GM12878 (cell line): ENCODE measurements at regions not wholly inside any gene's neighbourhood (a gene's known extent, or its start where the extent isn't known, plus 50 kb on each side); places are given as distances from the start of the nearest gene placed in this dataset.

Source experiments
- ATAC-seq: fragments of 200-7000 bp; cut with Tn5 transposase; 3 replicates; pipeline ENCODE4 v1.9.1; 2020; ENCODE audit warnings: mild to moderate bottlenecking, moderate library complexity
- BruUV-seq: library from RNA; stranded (reverse); fragments of 400-500 nt; replicated peaks from 2 replicates; lab custom pipeline; 2021; lab: Mats Ljungman, UMichigan
- CTCF ChIA-PET: fragments of 300-600 bp; sonication (Branson Sonifier 250); formaldehyde crosslinking; extraction: SDS; loops from one replicate; lab custom pipeline; 2021; ENCODE audit warnings: inconsistent platforms; lab: Yijun Ruan, JAX
- POLR2A ChIA-PET: fragments of 350-600 bp; formaldehyde crosslinking; extraction: SDS; loops from one replicate; lab custom pipeline; 2021; ENCODE audit warnings: inconsistent platforms; lab: Charles Lee
- RAD21 ChIA-PET: fragments of 300-600 bp; sonication (Branson Sonifier 250); formaldehyde crosslinking; loops from one replicate; lab custom pipeline; 2023; ENCODE audit warnings: antibody characterized with exemption; ENCODE audit not compliant: unreplicated experiment; lab: Charles Lee
- SMC1A ChIA-PET: fragments of 300-600 bp; sonication (Branson Sonifier 250); formaldehyde crosslinking; loops from one replicate; lab custom pipeline; 2023; ENCODE audit not compliant: unreplicated experiment, uncharacterized antibody; lab: Charles Lee
- DNase-seq: peaks from one replicate; pipeline ENCODE4 v3.0.0-alpha.2; 2011; ENCODE audit warnings: low read depth, low spot score
- FAIRE-seq: peaks from 3 replicates; lab custom pipeline; 2011; peaks lifted over from hg19 to GRCh38; lab: Jason Lieb, UNC
- H2AFZ ChIP-seq: 2 replicates; pipeline ENCODE4 v1.6.0; 2011; ENCODE audit warnings: low read depth, low read length, control low read depth; ENCODE audit not compliant: control insufficient read depth
- H3K27ac ChIP-seq: 2 replicates; pipeline ENCODE4 v1.5.1; 2011; ENCODE audit warnings: control low read depth; ENCODE audit not compliant: control insufficient read depth, insufficient read depth
- H3K27me3 ChIP-seq, 2 experiments: replicated peaks in 1 of 2; 2 replicates each; pipeline versions ENCODE4 v1.6.0 to v1.6.1; 2011; ENCODE audit warnings: low read length in 1 of 2; ENCODE audit not compliant: control insufficient read depth in 2 of 2, insufficient read depth in 2 of 2
- H3K36me3 ChIP-seq, 2 experiments: 2 replicates each; pipeline ENCODE4 v1.5.1; 2011; ENCODE audit warnings: low read length in 1 of 2; ENCODE audit not compliant: control insufficient read depth in 2 of 2, insufficient read depth in 2 of 2
- H3K4me1 ChIP-seq: 2 replicates; pipeline ENCODE4 v1.6.1; 2011; ENCODE audit warnings: mild to moderate bottlenecking, low read length, moderate library complexity, mixed read lengths; ENCODE audit not compliant: control insufficient read depth, insufficient read depth
- H3K4me2 ChIP-seq: 2 replicates; pipeline ENCODE4 v1.6.0; 2011; ENCODE audit warnings: control low read depth; ENCODE audit not compliant: control insufficient read depth, insufficient read depth
- H3K4me3 ChIP-seq: fragments of 200-600 bp; sonication (generic); 2 replicates; pipeline ENCODE4 v1.5.1; 2016
- H3K79me2 ChIP-seq: 2 replicates; pipeline ENCODE4 v1.6.0; 2011; ENCODE audit warnings: low read length; ENCODE audit not compliant: control insufficient read depth, insufficient read depth
- H3K9ac ChIP-seq: 2 replicates; pipeline ENCODE4 v1.8.0; 2011; ENCODE audit warnings: low read length, control low read depth, mixed read lengths; ENCODE audit not compliant: control insufficient read depth, insufficient read depth
- H3K9me3 ChIP-seq: replicated peaks from 3 replicates; pipeline ENCODE4 v1.5.1; 2011; ENCODE audit warnings: mild to moderate bottlenecking, low read length; ENCODE audit not compliant: control insufficient read depth, insufficient read depth
- H4K20me1 ChIP-seq: 2 replicates; pipeline ENCODE4 v1.6.0; 2011; ENCODE audit not compliant: control insufficient read depth, insufficient read depth
- HDAC6 ChIP-seq: fragments of 200-600 bp; sonication (generic); IDR thresholded peaks from one replicate; pipeline ENCODE4 v1.8.0; 2017; ENCODE audit warnings: antibody characterized with exemption; ENCODE audit not compliant: unreplicated experiment
- JUNB ChIP-seq: IDR thresholded peaks from 2 replicates; pipeline ENCODE4 v1.6.1; 2016; ENCODE audit warnings: antibody characterized with exemption, mild to moderate bottlenecking
- NR2C1 ChIP-seq: fragments of 450-650 bp; IDR thresholded peaks from 2 replicates; pipeline ENCODE4 v1.6.1; 2017; ENCODE audit warnings: antibody characterized with exemption, mild to moderate bottlenecking, moderate library complexity
- NR2F1 ChIP-seq: fragments of 450-650 bp; conservative IDR thresholded peaks from 2 replicates; pipeline ENCODE4 v1.6.1; 2017; ENCODE audit warnings: mild to moderate bottlenecking
- PML ChIP-seq: IDR thresholded peaks from 2 replicates; pipeline ENCODE4 v1.6.1; 2012; ENCODE audit warnings: low read length, inconsistent platforms
- RAD51 ChIP-seq: fragments of 450-650 bp; IDR thresholded peaks from 2 replicates; pipeline ENCODE4 v1.6.1; 2016; ENCODE audit warnings: moderate library complexity, mild to moderate bottlenecking, inconsistent platforms
- RFX5 ChIP-seq: IDR thresholded peaks from 2 replicates; pipeline ENCODE4 v1.6.1; 2011; ENCODE audit warnings: low read depth, low read length, improper control_type of control experiment
- SMAD1 ChIP-seq: fragments of 450-650 bp; IDR thresholded peaks from 2 replicates; pipeline ENCODE4 v1.6.1; 2018; ENCODE audit warnings: mild to moderate bottlenecking, low read depth; ENCODE audit not compliant: partially characterized antibody
- YY1 ChIP-seq: IDR thresholded peaks from 2 replicates; pipeline ENCODE4 v1.6.1; 2011; ENCODE audit warnings: low read depth, mild to moderate bottlenecking, low read length
- ZNF274 ChIP-seq: IDR thresholded peaks from one replicate; pipeline ENCODE4 v1.8.0; 2011; ENCODE audit not compliant: insufficient read length, insufficient read depth
- ZSCAN29 ChIP-seq: fragments of 450-650 bp; IDR thresholded peaks from 2 replicates; pipeline ENCODE4 v1.6.1; 2017; ENCODE audit warnings: mild to moderate bottlenecking, moderate library complexity
- WGBS: methylation state at CpG from one replicate; pipeline ENCODE4 v1.1.6; 2016; ENCODE audit warnings: low lambda C conversion rate; ENCODE audit not compliant: insufficient replicate concordance, insufficient coverage; ENCODE audit errors: missing lambda C conversion rate; 5-methylcytosine and 5-hydroxymethylcytosine counted together
- in situ Hi-C: fragments of 300-500 bp; cut with MboI; formaldehyde crosslinking; loops from 9 replicates; pipeline ENCODE4 v1.14.3; 2018; ENCODE audit warnings: mixed read lengths
- intact Hi-C: fragments of 100-400 bp; cut with micrococcal nuclease; formaldehyde crosslinking; loops from one replicate; pipeline ENCODE4 v1.14.2; 2022; ENCODE audit not compliant: unreplicated experiment
- TF ChIP-seq, protein P1 (sequence below): fragments of 450-650 bp; IDR thresholded peaks from 2 replicates; pipeline ENCODE4 v1.6.1; 2016; ENCODE audit warnings: mild to moderate bottlenecking, moderate library complexity, borderline replicate concordance
- TF ChIP-seq, protein P2 (sequence below): fragments of 450-650 bp; IDR thresholded peaks from 2 replicates; pipeline ENCODE4 v1.6.1; 2017; ENCODE audit warnings: borderline replicate concordance
- TF ChIP-seq, protein P3 (sequence below): fragments of 450-650 bp; conservative IDR thresholded peaks from 2 replicates; pipeline ENCODE4 v1.6.1; 2017; ENCODE audit warnings: mild to moderate bottlenecking, moderate library complexity
- TF ChIP-seq, protein P4 (sequence below): fragments of 450-650 bp; formaldehyde crosslinking; IDR thresholded peaks from 2 replicates; pipeline ENCODE4 v1.4.0; 2022; ENCODE audit warnings: mild to moderate bottlenecking, moderate library complexity
- TF ChIP-seq, protein P5 (sequence below): IDR thresholded peaks from 2 replicates; pipeline ENCODE4 v1.6.1; 2012; ENCODE audit warnings: low read depth, low read length, improper control_type of control experiment

DNA sequence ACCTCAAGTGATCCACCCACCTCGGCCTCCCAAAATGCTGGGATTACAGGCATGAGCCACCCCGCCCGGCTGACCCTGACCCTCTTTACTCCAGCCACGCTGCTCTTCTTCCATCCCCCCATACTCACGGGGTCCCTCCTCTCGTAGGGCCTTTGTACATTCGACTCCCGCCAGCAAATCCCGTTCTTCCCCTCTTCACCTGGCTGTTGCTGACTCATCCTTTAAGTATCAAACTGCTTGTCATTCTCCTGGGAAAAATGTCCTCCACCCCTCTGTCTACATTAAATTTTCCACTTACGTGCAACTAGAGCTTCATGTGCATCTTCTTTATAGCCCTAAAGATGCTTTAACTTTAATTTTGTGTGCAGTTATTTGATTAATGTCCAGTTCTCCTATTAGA is 203.1 kb downstream of the OPA1 start:
- no peak overlapping the region for H3K27ac ChIP-seq
- 39% methylated on average over 10 of the region's 10 CpGs for WGBS
- H3K9ac ChIP-seq = no peak overlapping the region
- H2AFZ ChIP-seq = no peak overlapping the region
- TF ChIP-seq ZSCAN29 (no peak), JUNB (no peak), HDAC6 (no peak), NR2C1 (no peak), RFX5 (no peak), NR2F1 (no peak), PML (no peak), SMAD1 (no peak), ZNF274 (no peak), YY1 (no peak), RAD51 (no peak)
- TF ChIP-seq, protein P1, sequence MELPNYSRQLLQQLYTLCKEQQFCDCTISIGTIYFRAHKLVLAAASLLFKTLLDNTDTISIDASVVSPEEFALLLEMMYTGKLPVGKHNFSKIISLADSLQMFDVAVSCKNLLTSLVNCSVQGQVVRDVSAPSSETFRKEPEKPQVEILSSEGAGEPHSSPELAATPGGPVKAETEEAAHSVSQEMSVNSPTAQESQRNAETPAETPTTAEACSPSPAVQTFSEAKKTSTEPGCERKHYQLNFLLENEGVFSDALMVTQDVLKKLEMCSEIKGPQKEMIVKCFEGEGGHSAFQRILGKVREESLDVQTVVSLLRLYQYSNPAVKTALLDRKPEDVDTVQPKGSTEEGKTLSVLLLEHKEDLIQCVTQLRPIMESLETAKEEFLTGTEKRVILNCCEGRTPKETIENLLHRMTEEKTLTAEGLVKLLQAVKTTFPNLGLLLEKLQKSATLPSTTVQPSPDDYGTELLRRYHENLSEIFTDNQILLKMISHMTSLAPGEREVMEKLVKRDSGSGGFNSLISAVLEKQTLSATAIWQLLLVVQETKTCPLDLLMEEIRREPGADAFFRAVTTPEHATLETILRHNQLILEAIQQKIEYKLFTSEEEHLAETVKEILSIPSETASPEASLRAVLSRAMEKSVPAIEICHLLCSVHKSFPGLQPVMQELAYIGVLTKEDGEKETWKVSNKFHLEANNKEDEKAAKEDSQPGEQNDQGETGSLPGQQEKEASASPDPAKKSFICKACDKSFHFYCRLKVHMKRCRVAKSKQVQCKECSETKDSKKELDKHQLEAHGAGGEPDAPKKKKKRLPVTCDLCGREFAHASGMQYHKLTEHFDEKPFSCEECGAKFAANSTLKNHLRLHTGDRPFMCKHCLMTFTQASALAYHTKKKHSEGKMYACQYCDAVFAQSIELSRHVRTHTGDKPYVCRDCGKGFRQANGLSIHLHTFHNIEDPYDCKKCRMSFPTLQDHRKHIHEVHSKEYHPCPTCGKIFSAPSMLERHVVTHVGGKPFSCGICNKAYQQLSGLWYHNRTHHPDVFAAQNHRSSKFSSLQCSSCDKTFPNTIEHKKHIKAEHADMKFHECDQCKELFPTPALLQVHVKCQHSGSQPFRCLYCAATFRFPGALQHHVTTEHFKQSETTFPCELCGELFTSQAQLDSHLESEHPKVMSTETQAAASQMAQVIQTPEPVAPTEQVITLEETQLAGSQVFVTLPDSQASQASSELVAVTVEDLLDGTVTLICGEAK = no peak
- TF ChIP-seq, protein P2, sequence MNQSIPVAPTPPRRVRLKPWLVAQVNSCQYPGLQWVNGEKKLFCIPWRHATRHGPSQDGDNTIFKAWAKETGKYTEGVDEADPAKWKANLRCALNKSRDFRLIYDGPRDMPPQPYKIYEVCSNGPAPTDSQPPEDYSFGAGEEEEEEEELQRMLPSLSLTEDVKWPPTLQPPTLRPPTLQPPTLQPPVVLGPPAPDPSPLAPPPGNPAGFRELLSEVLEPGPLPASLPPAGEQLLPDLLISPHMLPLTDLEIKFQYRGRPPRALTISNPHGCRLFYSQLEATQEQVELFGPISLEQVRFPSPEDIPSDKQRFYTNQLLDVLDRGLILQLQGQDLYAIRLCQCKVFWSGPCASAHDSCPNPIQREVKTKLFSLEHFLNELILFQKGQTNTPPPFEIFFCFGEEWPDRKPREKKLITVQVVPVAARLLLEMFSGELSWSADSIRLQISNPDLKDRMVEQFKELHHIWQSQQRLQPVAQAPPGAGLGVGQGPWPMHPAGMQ = no peak
- TF ChIP-seq, protein P3, sequence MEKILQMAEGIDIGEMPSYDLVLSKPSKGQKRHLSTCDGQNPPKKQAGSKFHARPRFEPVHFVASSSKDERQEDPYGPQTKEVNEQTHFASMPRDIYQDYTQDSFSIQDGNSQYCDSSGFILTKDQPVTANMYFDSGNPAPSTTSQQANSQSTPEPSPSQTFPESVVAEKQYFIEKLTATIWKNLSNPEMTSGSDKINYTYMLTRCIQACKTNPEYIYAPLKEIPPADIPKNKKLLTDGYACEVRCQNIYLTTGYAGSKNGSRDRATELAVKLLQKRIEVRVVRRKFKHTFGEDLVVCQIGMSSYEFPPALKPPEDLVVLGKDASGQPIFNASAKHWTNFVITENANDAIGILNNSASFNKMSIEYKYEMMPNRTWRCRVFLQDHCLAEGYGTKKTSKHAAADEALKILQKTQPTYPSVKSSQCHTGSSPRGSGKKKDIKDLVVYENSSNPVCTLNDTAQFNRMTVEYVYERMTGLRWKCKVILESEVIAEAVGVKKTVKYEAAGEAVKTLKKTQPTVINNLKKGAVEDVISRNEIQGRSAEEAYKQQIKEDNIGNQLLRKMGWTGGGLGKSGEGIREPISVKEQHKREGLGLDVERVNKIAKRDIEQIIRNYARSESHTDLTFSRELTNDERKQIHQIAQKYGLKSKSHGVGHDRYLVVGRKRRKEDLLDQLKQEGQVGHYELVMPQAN = no peak
- TF ChIP-seq, protein P4, sequence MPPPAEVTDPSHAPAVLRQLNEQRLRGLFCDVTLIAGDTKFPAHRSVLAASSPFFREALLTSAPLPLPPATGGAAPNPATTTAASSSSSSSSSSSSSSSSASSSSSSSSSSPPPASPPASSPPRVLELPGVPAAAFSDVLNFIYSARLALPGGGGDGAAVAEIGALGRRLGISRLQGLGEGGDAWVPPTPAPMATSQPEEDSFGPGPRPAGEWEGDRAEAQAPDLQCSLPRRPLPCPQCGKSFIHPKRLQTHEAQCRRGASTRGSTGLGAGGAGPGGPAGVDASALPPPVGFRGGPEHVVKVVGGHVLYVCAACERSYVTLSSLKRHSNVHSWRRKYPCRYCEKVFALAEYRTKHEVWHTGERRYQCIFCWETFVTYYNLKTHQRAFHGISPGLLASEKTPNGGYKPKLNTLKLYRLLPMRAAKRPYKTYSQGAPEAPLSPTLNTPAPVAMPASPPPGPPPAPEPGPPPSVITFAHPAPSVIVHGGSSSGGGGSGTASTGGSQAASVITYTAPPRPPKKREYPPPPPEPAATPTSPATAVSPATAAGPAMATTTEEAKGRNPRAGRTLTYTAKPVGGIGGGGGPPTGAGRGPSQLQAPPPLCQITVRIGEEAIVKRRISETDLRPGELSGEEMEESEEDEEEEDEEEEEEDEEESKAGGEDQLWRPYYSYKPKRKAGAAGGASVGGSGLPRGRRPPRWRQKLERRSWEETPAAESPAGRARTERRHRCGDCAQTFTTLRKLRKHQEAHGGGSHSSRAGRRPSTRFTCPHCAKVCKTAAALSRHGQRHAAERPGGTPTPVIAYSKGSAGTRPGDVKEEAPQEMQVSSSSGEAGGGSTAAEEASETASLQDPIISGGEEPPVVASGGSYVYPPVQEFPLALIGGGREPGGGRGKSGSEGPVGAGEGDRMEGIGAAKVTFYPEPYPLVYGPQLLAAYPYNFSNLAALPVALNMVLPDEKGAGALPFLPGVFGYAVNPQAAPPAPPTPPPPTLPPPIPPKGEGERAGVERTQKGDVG (CRISPR knock-in tag) = no peak
- TF ChIP-seq, protein P5, sequence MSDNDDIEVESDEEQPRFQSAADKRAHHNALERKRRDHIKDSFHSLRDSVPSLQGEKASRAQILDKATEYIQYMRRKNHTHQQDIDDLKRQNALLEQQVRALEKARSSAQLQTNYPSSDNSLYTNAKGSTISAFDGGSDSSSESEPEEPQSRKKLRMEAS = no peak
- SMC1A ChIA-PET = interaction anchor here (0.8 kb wide), 1 partner anchor 342 kb away, joined by 3 read pairs; no protein-coding TSS in a partner anchor
- H3K4me3 ChIP-seq = no peak overlapping the region
- ATAC-seq = no peak
- no peaks in the 10 kb centered on the region for H3K79me2 ChIP-seq
- CTCF ChIA-PET = no interaction called here
- H3K4me2 ChIP-seq = no peak overlapping the region
- H3K4me1 ChIP-seq = no peaks in the 10 kb centered on the region
- no peaks in the 10 kb centered on the region for H3K36me3 ChIP-seq
- H3K27me3 ChIP-seq = no peaks in the 10 kb centered on the region
- intact Hi-C loops (no loop called here), in situ Hi-C loops (no loop called here)
- POLR2A ChIA-PET = no interaction called here
- no peak for DNase-seq
- RAD21 ChIA-PET = no interaction called here
- FAIRE-seq = no peak
- no peaks in the 10 kb centered on the region for H3K9me3 ChIP-seq
- BruUV-seq = no TSS peak
- no peaks in the 10 kb centered on the region for H4K20me1 ChIP-seq
